ENCODE measurements at regions not wholly inside any gene's neighbourhood (a gene's known extent, or its start where the extent isn't known, plus 50 kb on each side); places are given as distances from the start of the nearest gene placed in this dataset.

DNA sequence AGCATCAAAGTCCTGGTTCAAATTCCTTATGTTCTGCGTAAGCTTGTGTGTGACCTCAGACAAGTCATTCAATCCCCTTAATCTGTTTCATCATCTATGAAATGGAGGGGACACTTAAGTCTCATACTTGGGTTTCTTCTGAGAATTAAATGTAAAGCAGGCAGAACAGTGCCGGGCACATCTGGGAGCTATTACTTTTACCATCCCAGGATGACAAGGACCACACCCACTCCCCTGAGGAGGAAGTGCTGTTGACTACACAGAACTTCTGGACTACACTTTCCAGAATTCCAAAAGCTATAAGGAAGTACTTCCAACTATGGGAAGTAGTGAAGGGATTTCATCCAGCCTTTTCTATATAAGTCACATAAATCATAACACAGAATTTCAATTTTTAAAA is 294.9 kb downstream of the IPMK start (continued):
- TF ChIP-seq YY1 (IDR thresholded peaks at IDR 0.05; ENCODE audit: low read depth, low read length) (no peak), MTA3 (IDR thresholded peaks at IDR 0.05; ENCODE audit: borderline replicate concordance, low read length) (no peak), CBX5 (IDR thresholded peaks at IDR 0.05; ENCODE audit: low read depth) (no peak), BHLHE40 (IDR thresholded peaks at IDR 0.05; ENCODE audit: borderline replicate concordance in 1 of 2, low read depth in 2 of 2, low read length in 1 of 2) (no peak), PML (IDR thresholded peaks at IDR 0.05; ENCODE audit: low read length) (no peak), EED (IDR thresholded peaks at IDR 0.05; ENCODE audit: low read depth) (no peak), ASH2L (IDR thresholded peaks at IDR 0.05; ENCODE audit: borderline replicate concordance, low read depth) (no peak)
- TF ChIP-seq, protein P1, sequence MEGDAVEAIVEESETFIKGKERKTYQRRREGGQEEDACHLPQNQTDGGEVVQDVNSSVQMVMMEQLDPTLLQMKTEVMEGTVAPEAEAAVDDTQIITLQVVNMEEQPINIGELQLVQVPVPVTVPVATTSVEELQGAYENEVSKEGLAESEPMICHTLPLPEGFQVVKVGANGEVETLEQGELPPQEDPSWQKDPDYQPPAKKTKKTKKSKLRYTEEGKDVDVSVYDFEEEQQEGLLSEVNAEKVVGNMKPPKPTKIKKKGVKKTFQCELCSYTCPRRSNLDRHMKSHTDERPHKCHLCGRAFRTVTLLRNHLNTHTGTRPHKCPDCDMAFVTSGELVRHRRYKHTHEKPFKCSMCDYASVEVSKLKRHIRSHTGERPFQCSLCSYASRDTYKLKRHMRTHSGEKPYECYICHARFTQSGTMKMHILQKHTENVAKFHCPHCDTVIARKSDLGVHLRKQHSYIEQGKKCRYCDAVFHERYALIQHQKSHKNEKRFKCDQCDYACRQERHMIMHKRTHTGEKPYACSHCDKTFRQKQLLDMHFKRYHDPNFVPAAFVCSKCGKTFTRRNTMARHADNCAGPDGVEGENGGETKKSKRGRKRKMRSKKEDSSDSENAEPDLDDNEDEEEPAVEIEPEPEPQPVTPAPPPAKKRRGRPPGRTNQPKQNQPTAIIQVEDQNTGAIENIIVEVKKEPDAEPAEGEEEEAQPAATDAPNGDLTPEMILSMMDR (IDR thresholded peaks at IDR 0.05 in 2 of 3, conservative IDR thresholded peaks at IDR 0.05 in 1 of 3; ENCODE audit: control insufficient read depth in 2 of 3, extremely low read depth in 1 of 3, insufficient read depth in 1 of 3, low read depth in 3 of 3, low read length in 3 of 3), result no peak
- TF ChIP-seq, protein P2, sequence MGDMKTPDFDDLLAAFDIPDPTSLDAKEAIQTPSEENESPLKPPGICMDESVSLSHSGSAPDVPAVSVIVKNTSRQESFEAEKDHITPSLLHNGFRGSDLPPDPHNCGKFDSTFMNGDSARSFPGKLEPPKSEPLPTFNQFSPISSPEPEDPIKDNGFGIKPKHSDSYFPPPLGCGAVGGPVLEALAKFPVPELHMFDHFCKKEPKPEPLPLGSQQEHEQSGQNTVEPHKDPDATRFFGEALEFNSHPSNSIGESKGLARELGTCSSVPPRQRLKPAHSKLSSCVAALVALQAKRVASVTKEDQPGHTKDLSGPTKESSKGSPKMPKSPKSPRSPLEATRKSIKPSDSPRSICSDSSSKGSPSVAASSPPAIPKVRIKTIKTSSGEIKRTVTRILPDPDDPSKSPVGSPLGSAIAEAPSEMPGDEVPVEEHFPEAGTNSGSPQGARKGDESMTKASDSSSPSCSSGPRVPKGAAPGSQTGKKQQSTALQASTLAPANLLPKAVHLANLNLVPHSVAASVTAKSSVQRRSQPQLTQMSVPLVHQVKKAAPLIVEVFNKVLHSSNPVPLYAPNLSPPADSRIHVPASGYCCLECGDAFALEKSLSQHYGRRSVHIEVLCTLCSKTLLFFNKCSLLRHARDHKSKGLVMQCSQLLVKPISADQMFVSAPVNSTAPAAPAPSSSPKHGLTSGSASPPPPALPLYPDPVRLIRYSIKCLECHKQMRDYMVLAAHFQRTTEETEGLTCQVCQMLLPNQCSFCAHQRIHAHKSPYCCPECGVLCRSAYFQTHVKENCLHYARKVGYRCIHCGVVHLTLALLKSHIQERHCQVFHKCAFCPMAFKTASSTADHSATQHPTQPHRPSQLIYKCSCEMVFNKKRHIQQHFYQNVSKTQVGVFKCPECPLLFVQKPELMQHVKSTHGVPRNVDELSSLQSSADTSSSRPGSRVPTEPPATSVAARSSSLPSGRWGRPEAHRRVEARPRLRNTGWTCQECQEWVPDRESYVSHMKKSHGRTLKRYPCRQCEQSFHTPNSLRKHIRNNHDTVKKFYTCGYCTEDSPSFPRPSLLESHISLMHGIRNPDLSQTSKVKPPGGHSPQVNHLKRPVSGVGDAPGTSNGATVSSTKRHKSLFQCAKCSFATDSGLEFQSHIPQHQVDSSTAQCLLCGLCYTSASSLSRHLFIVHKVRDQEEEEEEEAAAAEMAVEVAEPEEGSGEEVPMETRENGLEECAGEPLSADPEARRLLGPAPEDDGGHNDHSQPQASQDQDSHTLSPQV (IDR thresholded peaks at IDR 0.05), result no peak
- TF ChIP-seq, protein P3, sequence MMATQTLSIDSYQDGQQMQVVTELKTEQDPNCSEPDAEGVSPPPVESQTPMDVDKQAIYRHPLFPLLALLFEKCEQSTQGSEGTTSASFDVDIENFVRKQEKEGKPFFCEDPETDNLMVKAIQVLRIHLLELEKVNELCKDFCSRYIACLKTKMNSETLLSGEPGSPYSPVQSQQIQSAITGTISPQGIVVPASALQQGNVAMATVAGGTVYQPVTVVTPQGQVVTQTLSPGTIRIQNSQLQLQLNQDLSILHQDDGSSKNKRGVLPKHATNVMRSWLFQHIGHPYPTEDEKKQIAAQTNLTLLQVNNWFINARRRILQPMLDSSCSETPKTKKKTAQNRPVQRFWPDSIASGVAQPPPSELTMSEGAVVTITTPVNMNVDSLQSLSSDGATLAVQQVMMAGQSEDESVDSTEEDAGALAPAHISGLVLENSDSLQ (IDR thresholded peaks at IDR 0.05), result no peak

Data from GM12878 (cell line).